Upper lobe of left lung (tissue), 6 donors: ENCODE measurements at regions not wholly inside any gene's neighbourhood (a gene's known extent, or its start where the extent isn't known, plus 50 kb on each side); places are given as distances from the start of the nearest gene placed in this dataset.

Experiments
- ATAC-seq, 2 donors: fragments of 200-7000 bp; cut with Tn5 transposase; one replicate each; pipeline ENCODE4 v1.9.1; 2022; ENCODE audit warnings: mild to moderate bottlenecking in 2 of 2, moderate library complexity in 2 of 2; ENCODE audit not compliant: low FRiP score in 2 of 2
- DNase-seq, 2 donors: peaks; one replicate each; pipeline ENCODE4 v3.0.0-alpha.2; 2019 to 2020
- H3K27ac ChIP-seq, 4 donors: fragments of 200-600 bp; sonication (generic); one replicate each; pipeline ENCODE4 v1.5.1; 2016 to 2019
- H3K27me3 ChIP-seq, 4 donors: fragments of 200-600 bp; sonication (generic); one replicate each; pipeline ENCODE4 v1.5.1; 2017 to 2019
- H3K36me3 ChIP-seq, 4 donors: fragments of 200-600 bp; sonication (generic); one replicate each; pipeline ENCODE4 v1.5.1; 2016 to 2019
- H3K4me1 ChIP-seq, 4 donors: fragments of 200-600 bp; sonication (generic); one replicate each; pipeline ENCODE4 v1.5.1; 2018 to 2019
- H3K4me3 ChIP-seq, 4 donors: fragments of 200-600 bp; sonication (generic); one replicate each; pipeline ENCODE4 v1.5.1; 2017 to 2019; ENCODE audit warnings: mild to moderate bottlenecking in 2 of 4, moderate library complexity in 1 of 4
- H3K9me3 ChIP-seq, 4 donors: fragments of 200-600 bp; sonication (generic); one replicate each; pipeline ENCODE4 v1.5.1; 2018 to 2019
- CTCF ChIP-seq, 6 experiments: fragments of 450-650 bp in 4 of 6; fragments of 200-600 bp in 2 of 6; sonication (generic) in 2 of 6; IDR thresholded peaks; one replicate each; pipeline ENCODE4 v1.5.1; 2016 to 2019; ENCODE audit warnings: antibody characterized with exemption in 6 of 6
- EP300 ChIP-seq, 4 donors: sonication (generic); formaldehyde crosslinking; IDR thresholded peaks; one replicate each; pipeline ENCODE4 v1.5.1; 2017; ENCODE audit warnings: antibody characterized with exemption in 4 of 4, control low read depth in 2 of 4
- POLR2A ChIP-seq, 4 donors: fragments of 450-650 bp; IDR thresholded peaks; one replicate each; pipeline ENCODE4 v1.5.1; 2016 to 2017; ENCODE audit warnings: antibody characterized with exemption in 4 of 4, mild to moderate bottlenecking in 2 of 4
- POLR2AphosphoS5 ChIP-seq, 2 donors: sonication (generic); formaldehyde crosslinking; IDR thresholded peaks; one replicate each; pipeline ENCODE4 v1.5.1; 2017; ENCODE audit warnings: antibody characterized with exemption in 2 of 2
- WGBS, 2 donors: methylation state at CpG; one replicate each; pipeline ENCODE4 v1.1.5; 2017 to 2018; 5-methylcytosine and 5-hydroxymethylcytosine counted together
- donor health status: DM: no; HTN: no; CAD: no; lungs with moderate emphysema.
- donor health status: DM: no; HTN: yes; CAD: no; lungs with severe emphysema.

- ATAC-seq (no peak), DNase-seq (no peak)
- TF ChIP-seq POLR2AphosphoS5 (IDR thresholded peaks at IDR 0.05) (no peak), EP300 (IDR thresholded peaks at IDR 0.05) (no peak), CTCF (IDR thresholded peaks at IDR 0.05) (no peak), POLR2A (IDR thresholded peaks at IDR 0.05) (no peak)
These were observed 71.7 kb upstream of the ABHD2 start for GRCh38 chr15:89016549-89017041.

GRCh38 chr15:89017370-89018066 is 70.7 kb upstream of the ABHD2 start:
- peaks cover 14 to 46% (median 29%) of the 10 kb centered on the region in 4 donors for H3K4me1 ChIP-seq
- 8 to 15% methylated on average over 18 to 38 of the region's 38 CpGs for WGBS, 2 donors
- H3K27ac ChIP-seq = peak overlapping the region in 3 of 4 donors; percentile 44 to 54 (median 53)
- no peaks in the 10 kb centered on the region for H3K36me3 ChIP-seq
- H3K9me3 ChIP-seq = no peaks in the 10 kb centered on the region
- DNase-seq (peak; percentile 62 to 85), ATAC-seq (peak; percentile 70 to 89)
- H3K4me3 ChIP-seq = peak overlapping the region in 2 of 4 donors; percentile 29 to 34
- H3K27me3 ChIP-seq = no peaks in the 10 kb centered on the region
- no peak for TF ChIP-seq EP300 (IDR thresholded peaks at IDR 0.05)
- TF ChIP-seq CTCF (IDR thresholded peaks at IDR 0.05) = peak; percentile 66 to 78 (median 71)

More at GRCh38 chr15:89016549-89017041, 71.7 kb upstream of the ABHD2 start:
- Histone ChIP-seq H3K9me3 (no peaks in the 10 kb centered on the region), H3K4me1 (peaks cover 9 to 37% (median 28%) of the 10 kb centered on the region in 4 donors), H3K36me3 (no peaks in the 10 kb centered on the region), H3K27ac (no peak overlapping the region), H3K27me3 (no peaks in the 10 kb centered on the region), H3K4me3 (no peak overlapping the region)
- WGBS, 2 donors = 74 to 77% methylated on average over 10 of the region's 10 CpGs

- DNase-seq (no peak), ATAC-seq (peak in 1 of 2 donors; percentile 58)
- peaks cover 14 to 48% (median 29%) of the 10 kb centered on the region in 4 donors for H3K4me1 ChIP-seq
- peak overlapping the region in 3 of 4 donors; percentile 44 to 54 (median 53) for H3K27ac ChIP-seq
- H3K9me3 ChIP-seq = no peaks in the 10 kb centered on the region
- WGBS, 2 donors = 54 to 71% methylated on average over 7 of the region's 7 CpGs
- TF ChIP-seq CTCF (IDR thresholded peaks at IDR 0.05) = no peak
- TF ChIP-seq POLR2A (IDR thresholded peaks at IDR 0.05) = no peak
- no peak for TF ChIP-seq POLR2AphosphoS5 (IDR thresholded peaks at IDR 0.05)
- TF ChIP-seq EP300 (IDR thresholded peaks at IDR 0.05) = no peak
- H3K36me3 ChIP-seq = no peaks in the 10 kb centered on the region
- H3K27me3 ChIP-seq = no peaks in the 10 kb centered on the region
- peak overlapping the region in 1 of 4 donors; percentile 29 for H3K4me3 ChIP-seq
These were observed 70.0 kb upstream of the ABHD2 start for GRCh38 chr15:89018207-89018606.

- no peak for ATAC-seq
- TF ChIP-seq EP300 (IDR thresholded peaks at IDR 0.05) (no peak), CTCF (IDR thresholded peaks at IDR 0.05) (no peak), POLR2A (IDR thresholded peaks at IDR 0.05) (no peak), POLR2AphosphoS5 (IDR thresholded peaks at IDR 0.05) (no peak)
- H3K27ac ChIP-seq = peak overlapping the region in 2 of 4 donors; percentile 44 to 66
- 30 to 40% methylated on average over 3 of the region's 3 CpGs for WGBS, 2 donors
- H3K9me3 ChIP-seq = no peaks in the 10 kb centered on the region
- no peak for DNase-seq
- H3K36me3 ChIP-seq = no peaks in the 10 kb centered on the region
- no peaks in the 10 kb centered on the region for H3K27me3 ChIP-seq
- peaks cover 14 to 48% (median 29%) of the 10 kb centered on the region in 4 donors for H3K4me1 ChIP-seq
- H3K4me3 ChIP-seq = no peak overlapping the region
These were observed 68.8 kb upstream of the ABHD2 start for GRCh38 chr15:89019436-89019835.
